ENCODE measurements at regions not wholly inside any gene's neighbourhood (a gene's known extent, or its start where the extent isn't known, plus 50 kb on each side); places are given as distances from the start of the nearest gene placed in this dataset.
"Not testable (repeated sequence)": the region's sequence is repeated elsewhere in the genome, so short reads cannot be mapped to it uniquely, and the experiment has no call there.

DNA sequence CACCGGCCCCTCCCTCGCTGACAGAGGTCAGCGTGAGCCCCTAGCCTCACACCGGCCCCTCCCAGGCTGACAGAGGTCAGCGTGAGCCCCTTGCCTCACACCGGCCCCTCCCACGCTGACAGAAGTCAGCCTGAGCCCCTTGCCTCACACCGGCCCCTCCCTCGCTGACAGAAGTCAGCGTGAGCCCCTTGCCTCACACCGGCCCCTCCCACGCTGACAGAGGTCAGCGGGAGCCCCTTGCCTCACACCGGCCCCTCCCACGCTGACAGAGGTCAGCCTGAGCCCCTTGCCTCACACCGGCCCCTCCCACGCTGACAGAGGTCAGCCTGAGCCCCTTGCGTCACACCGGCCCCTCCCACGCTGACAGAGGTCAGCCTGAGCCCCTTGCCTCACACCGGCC, 355.5 kb downstream of the ZNF37A start:
- WGBS, 3 donors = 95 to 97% (median 96%) methylated on average over 12 to 21 of the region's 21 CpGs
- H3K27ac ChIP-seq (ENCODE audit: low read depth, low read length) = not testable (repeated sequence)

DNA sequence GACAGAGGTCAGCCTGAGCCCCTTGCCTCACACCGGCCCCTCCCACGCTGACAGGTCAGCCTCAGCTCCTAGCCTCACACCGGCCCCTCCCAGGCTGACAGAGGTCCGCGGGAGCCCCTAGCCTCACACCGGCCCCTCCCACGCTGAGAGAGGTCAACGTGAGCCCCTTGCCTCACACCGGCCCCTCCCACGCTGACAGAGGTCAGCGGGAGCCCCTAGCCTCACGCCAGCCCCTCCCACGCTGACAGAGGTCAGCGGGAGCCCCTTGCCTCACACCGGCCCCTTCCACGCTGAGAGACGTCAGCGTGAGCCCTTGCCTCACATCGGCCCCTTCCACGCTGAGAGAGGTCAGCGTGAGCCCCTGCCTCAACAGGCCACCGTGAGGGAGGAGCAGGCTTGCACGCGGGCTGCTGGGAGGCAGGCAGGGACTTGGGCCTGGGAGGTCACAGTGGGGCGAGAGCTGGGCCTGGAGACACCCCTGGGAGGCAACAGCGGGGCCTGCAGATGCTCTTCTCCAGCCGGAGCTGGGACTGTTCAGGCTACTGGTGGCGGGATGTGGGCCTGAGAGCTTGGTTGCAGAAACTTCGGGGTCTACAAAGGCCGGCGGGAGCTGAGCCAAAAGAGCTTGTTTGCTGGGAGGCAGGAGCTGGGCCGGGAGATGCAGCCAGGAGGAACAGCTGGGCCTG, 356.4 kb downstream of the ZNF37A start:
- not testable (repeated sequence) for H3K27ac ChIP-seq (ENCODE audit: low read depth, low read length)
- WGBS, 3 donors = 94 to 98% (median 97%) methylated on average over 32 of the region's 32 CpGs

DNA sequence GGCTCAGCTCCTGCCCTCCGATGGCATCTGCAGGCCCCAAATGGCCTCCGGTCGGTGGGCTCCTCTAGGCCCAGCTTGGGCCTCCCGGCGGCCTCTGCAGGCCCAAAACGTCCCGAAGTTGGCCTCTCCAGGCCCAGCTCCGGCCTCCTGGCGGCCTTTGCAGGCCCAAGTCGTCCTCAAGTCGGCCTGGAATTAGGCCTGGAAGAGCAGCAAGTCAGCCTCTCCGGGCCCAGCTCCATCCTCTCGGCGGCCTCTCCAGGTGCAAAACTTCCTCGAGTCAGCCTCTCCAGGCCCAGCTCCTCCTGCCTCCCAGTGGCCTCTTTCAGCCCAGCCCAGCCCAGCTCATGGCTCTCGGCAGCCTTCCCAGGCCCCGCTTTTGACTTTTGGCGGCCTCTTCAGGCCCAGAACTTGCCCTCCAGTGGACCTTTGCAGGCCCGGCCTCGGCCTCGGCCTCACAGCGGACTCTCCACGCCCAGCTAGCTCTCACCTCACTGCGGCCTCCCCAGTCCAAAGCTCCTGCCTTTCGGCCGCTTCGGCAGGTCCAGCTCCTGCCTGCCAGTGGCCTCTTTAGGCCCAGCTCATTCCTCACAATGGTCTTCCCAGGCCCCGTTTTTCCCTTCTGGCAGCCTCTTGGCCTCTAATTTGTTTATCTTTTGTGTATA, 357.3 kb downstream of the ZNF37A start:
- WGBS, 3 donors = 95 to 98% (median 95%) methylated on average over 24 to 28 of the region's 28 CpGs
- not testable (repeated sequence) for H3K27ac ChIP-seq (ENCODE audit: low read depth, low read length)
